AG04450 (cell line): ENCODE measurements at regions not wholly inside any gene's neighbourhood (a gene's known extent, or its start where the extent isn't known, plus 50 kb on each side); places are given as distances from the start of the nearest gene placed in this dataset.

Experiments used
- CTCF ChIA-PET: fragments of 300-600, 350-600 bp; formaldehyde crosslinking; extraction: SDS; loops from one replicate; lab custom pipeline; 2022; ENCODE audit warnings: antibody characterized with exemption, inconsistent platforms; lab: Charles Lee
- POLR2A ChIA-PET: fragments of 350-600 bp; formaldehyde crosslinking; extraction: SDS; loops from one replicate; lab custom pipeline; 2021; ENCODE audit warnings: antibody characterized with exemption, inconsistent platforms; lab: Yijun Ruan, JAX
- DNase-seq: peaks from one replicate; pipeline ENCODE4 v3.0.0-alpha.2; 2011; ENCODE audit warnings: low read depth, low spot score
- H3K27ac ChIP-seq: one replicate; pipeline ENCODE4 v1.5.1; 2012; ENCODE audit warnings: low read depth, low read length, control low read depth
- H3K27me3 ChIP-seq: one replicate; pipeline ENCODE4 v1.6.0; 2012; ENCODE audit warnings: low read length; ENCODE audit not compliant: control insufficient read depth, insufficient read depth
- H3K4me3 ChIP-seq: 2 replicates; pipeline ENCODE4 v1.5.1; 2011; ENCODE audit warnings: mild to moderate bottlenecking, low read depth, low read length, control low read depth
- H3K9me3 ChIP-seq: 2 replicates; pipeline ENCODE4 v1.5.1; 2012; ENCODE audit warnings: low read length; ENCODE audit not compliant: control insufficient read depth, insufficient read depth
- CTCF ChIP-seq: IDR thresholded peaks from 2 replicates; pipeline ENCODE4 v1.5.1; 2011; ENCODE audit warnings: low read depth, low read length, control low read depth, inconsistent platforms

GRCh38 chr4:79652738-79653137 is 244.7 kb upstream of the GK2 start:
- DNase-seq, result no peak
- Histone ChIP-seq H3K9me3 (no peaks in the 10 kb centered on the region), H3K27me3 (no peaks in the 10 kb centered on the region), H3K4me3 (no peak overlapping the region), H3K27ac (no peak overlapping the region)
- no peak for TF ChIP-seq CTCF
- CTCF ChIA-PET, result no interaction called here
- POLR2A ChIA-PET, result no interaction called here

GRCh38 chr4:79652232-79652631 is 244.2 kb upstream of the GK2 start:
- ChIA-PET POLR2A (no interaction called here), CTCF (no interaction called here)
- TF ChIP-seq CTCF, result no peak
- H3K4me3 ChIP-seq, result no peak overlapping the region
- peak; percentile 46 for DNase-seq
- no peaks in the 10 kb centered on the region for H3K27me3 ChIP-seq
- H3K27ac ChIP-seq, result no peak overlapping the region
- no peaks in the 10 kb centered on the region for H3K9me3 ChIP-seq

- POLR2A ChIA-PET, result no interaction called here
- Histone ChIP-seq H3K27me3 (no peaks in the 10 kb centered on the region), H3K9me3 (no peaks in the 10 kb centered on the region), H3K27ac (no peak overlapping the region), H3K4me3 (no peak overlapping the region)
- DNase-seq, result no peak
- no peak for TF ChIP-seq CTCF
- CTCF ChIA-PET, result no interaction called here
Measured at GRCh38 chr4:79651456-79651855, 243.4 kb upstream of the GK2 start.

GRCh38 chr4:79650794-79651431 is 242.9 kb upstream of the GK2 start:
- peak; percentile 61 for DNase-seq
- Histone ChIP-seq H3K27me3 (no peaks in the 10 kb centered on the region), H3K9me3 (no peaks in the 10 kb centered on the region), H3K4me3 (peak overlapping the region; percentile 15; the same call in 1 of the 2 replicates), H3K27ac (no peak overlapping the region)
- POLR2A ChIA-PET, result no interaction called here
- no peak for TF ChIP-seq CTCF
- CTCF ChIA-PET, result no interaction called here

GRCh38 chr4:79650217-79650616 is 242.2 kb upstream of the GK2 start:
- DNase-seq, result no peak
- H3K4me3 ChIP-seq, result no peak overlapping the region
- no peak overlapping the region for H3K27ac ChIP-seq
- TF ChIP-seq CTCF, result no peak
- H3K9me3 ChIP-seq, result no peaks in the 10 kb centered on the region
- no peaks in the 10 kb centered on the region for H3K27me3 ChIP-seq
- POLR2A ChIA-PET, result no interaction called here
- CTCF ChIA-PET, result no interaction called here
